CD4-positive, alpha-beta T cell treated with Interleukin-1 beta for 1 hour (primary cell): ENCODE measurements at regions not wholly inside any gene's neighbourhood (a gene's known extent, or its start where the extent isn't known, plus 50 kb on each side); places are given as distances from the start of the nearest gene placed in this dataset.

Source experiments
- DNase-seq, 2 donors: peaks; one replicate each; pipeline ENCODE4 v3.0.0-alpha.2; 2020 to 2022

DNA sequence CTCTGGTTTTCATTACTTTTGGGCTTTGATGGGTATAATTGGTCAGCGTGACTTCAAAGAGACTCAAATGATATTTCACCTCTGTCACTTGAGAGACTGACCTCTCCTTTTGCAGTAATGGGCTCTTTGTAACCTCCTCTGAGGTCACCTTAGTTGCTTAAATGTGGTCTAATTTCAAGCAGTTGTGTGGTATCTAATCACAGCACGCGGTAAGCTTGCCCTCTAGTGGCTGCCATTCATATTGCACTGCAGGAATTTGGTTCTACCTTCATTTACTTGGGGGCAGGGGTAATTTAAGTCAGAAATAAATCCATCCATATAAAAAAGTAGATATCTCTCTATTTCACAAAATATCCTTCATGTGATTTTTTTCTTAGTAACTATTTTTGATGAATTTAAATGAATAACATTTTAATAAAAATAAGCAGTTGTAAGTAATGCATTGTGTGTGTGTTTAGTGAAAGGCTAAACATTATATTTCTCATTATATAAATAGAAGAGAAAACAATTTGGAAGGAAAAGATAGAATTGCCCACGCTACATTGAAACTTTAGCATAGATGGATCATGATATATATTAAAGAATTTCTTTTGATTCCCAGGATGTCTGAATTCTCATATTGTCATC lies 55.0 kb upstream of the ANO3 start:
- DNase-seq, result peak; percentile 15 to 37

DNA sequence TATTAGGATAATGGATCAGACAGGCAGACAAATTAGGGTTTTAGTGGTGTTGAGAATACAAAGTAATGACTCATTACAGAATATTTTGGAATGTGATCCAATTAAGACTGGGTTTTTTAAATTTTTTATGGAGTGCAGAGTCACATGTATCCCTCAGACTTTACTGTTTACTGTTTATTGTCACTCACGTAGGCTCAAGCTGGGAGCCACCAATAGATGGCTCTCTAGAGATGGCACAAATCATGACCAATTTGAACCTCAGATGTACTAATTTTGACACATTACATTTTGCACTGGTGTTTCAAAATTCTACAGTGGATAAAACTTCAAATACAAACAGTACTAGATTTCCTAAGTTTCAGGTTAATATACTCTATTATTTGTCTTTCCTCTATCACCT lies 53.6 kb upstream of the ANO3 start:
- DNase-seq, result no peak
